COLO829 (cell line): ENCODE measurements at regions not wholly inside any gene's neighbourhood (a gene's known extent, or its start where the extent isn't known, plus 50 kb on each side); places are given as distances from the start of the nearest gene placed in this dataset.
A peak's percentile ranks its signal among the peaks of the same experiment; 100 is the strongest.

Source experiments
- DNase-seq: peaks from one replicate; pipeline ENCODE4 v3.0.0; 2012; ENCODE audit warnings: low spot score

- no peak for DNase-seq
These were observed 65.8 kb downstream of the ETAA1 start for GRCh38 chr2:67462738-67463496.

- peak; percentile 91 for DNase-seq
These were observed 66.7 kb downstream of the ETAA1 start for GRCh38 chr2:67463810-67464209.

GRCh38 chr2:67465623-67466022 is 68.5 kb downstream of the ETAA1 start:
- no peak for DNase-seq

GRCh38 chr2:67466734-67467133 is 69.6 kb downstream of the ETAA1 start:
- no peak for DNase-seq

- no peak for DNase-seq
These were observed 74.5 kb downstream of the ETAA1 start for GRCh38 chr2:67471681-67472080.

- peak; percentile 50 for DNase-seq
These were observed 80.0 kb downstream of the ETAA1 start for GRCh38 chr2:67476809-67477790.

- no peak for DNase-seq
These were observed 82.1 kb downstream of the ETAA1 start for GRCh38 chr2:67479261-67479660.

- no peak for DNase-seq
These were observed 88.3 kb downstream of the ETAA1 start for GRCh38 chr2:67485431-67485830.

- DNase-seq: no peak
These were observed 89.1 kb downstream of the ETAA1 start for GRCh38 chr2:67486041-67486796.

- no peak for DNase-seq
These were observed 90.9 kb downstream of the ETAA1 start for GRCh38 chr2:67487993-67488392.

- DNase-seq: no peak
These were observed 92.3 kb downstream of the ETAA1 start for GRCh38 chr2:67489396-67489795.

GRCh38 chr2:67498931-67499330 is 101.8 kb downstream of the ETAA1 start:
- DNase-seq: no peak

- DNase-seq: no peak
These were observed 102.9 kb downstream of the ETAA1 start for GRCh38 chr2:67499989-67500388.

GRCh38 chr2:67500541-67500940 is 103.4 kb downstream of the ETAA1 start:
- DNase-seq: no peak

GRCh38 chr2:67502346-67503065 is 105.4 kb downstream of the ETAA1 start:
- no peak for DNase-seq

- DNase-seq: no peak
These were observed 106.1 kb downstream of the ETAA1 start for GRCh38 chr2:67503066-67503795.

- DNase-seq: no peak
These were observed 113.6 kb downstream of the ETAA1 start for GRCh38 chr2:67510745-67511144.

GRCh38 chr2:67514515-67514914 is 117.4 kb downstream of the ETAA1 start:
- DNase-seq: peak; percentile 6

- no peak for DNase-seq
These were observed 117.9 kb downstream of the ETAA1 start for GRCh38 chr2:67515056-67515455.

- DNase-seq: no peak
These were observed 118.4 kb downstream of the ETAA1 start for GRCh38 chr2:67515538-67515937.

- no peak for DNase-seq
These were observed 119.2 kb downstream of the ETAA1 start for GRCh38 chr2:67516362-67516761.
